B cell (primary cell): ENCODE measurements at regions not wholly inside any gene's neighbourhood (a gene's known extent, or its start where the extent isn't known, plus 50 kb on each side); places are given as distances from the start of the nearest gene placed in this dataset.

Source experiments
- ATAC-seq: fragments of 200-7000 bp; cut with Tn5 transposase; one replicate; pipeline ENCODE4 v1.10.0; 2021; ENCODE audit warnings: low read depth, mild to moderate bottlenecking, moderate number of reproducible peaks, moderate library complexity
- CTCF ChIA-PET: fragments of 350-600 bp; sonication (Branson Sonifier 250); formaldehyde crosslinking; loops from one replicate; lab custom pipeline; 2021; ENCODE audit warnings: antibody characterized with exemption, inconsistent platforms; lab: Charles Lee
- POLR2A ChIA-PET: fragments of 350-600 bp; sonication (Branson Sonifier 250); formaldehyde crosslinking; loops from one replicate; lab custom pipeline; 2021; ENCODE audit warnings: antibody characterized with exemption; lab: Charles Lee
- DNase-seq: peaks from one replicate; pipeline ENCODE4 v3.0.0; 2013
- H2AFZ ChIP-seq: 2 replicates; pipeline ENCODE4 v1.6.1; 2012; ENCODE audit warnings: mild to moderate bottlenecking, low read depth, low read length; ENCODE audit not compliant: insufficient read depth, poor library complexity, severe bottlenecking
- H3K27ac ChIP-seq, 2 donors: 1 replicate in 1 of 2; 2 replicates in 1 of 2; pipeline ENCODE4 v1.5.1; 2012 to 2013; ENCODE audit warnings: low read length in 2 of 2, mild to moderate bottlenecking in 2 of 2, moderate library complexity in 1 of 2
- H3K27me3 ChIP-seq, 4 experiments: fragments of 200-600 bp in 1 of 4; sonication (generic) in 1 of 4; replicated peaks in 1 of 4; 1 replicate in 2 of 4; 2 replicates in 2 of 4; pipeline versions ENCODE4 v1.6.1 to v1.7.0; 2013 to 2016; ENCODE audit warnings: low read length in 3 of 4, mild to moderate bottlenecking in 2 of 4, mixed read lengths in 1 of 4, moderate library complexity in 1 of 4; ENCODE audit not compliant: insufficient read depth in 4 of 4, control insufficient read depth in 3 of 4; ENCODE audit errors: control extremely low read depth in 1 of 4
- H3K36me3 ChIP-seq, 2 experiments: replicated peaks in 1 of 2; 1 replicate in 1 of 2; 2 replicates in 1 of 2; pipeline versions ENCODE4 v1.6.1 to v1.7.1; 2013; ENCODE audit warnings: low read length in 1 of 2; ENCODE audit not compliant: insufficient read depth in 2 of 2, control insufficient read depth in 1 of 2; ENCODE audit errors: control extremely low read depth in 1 of 2, extremely low read depth in 1 of 2
- H3K4me1 ChIP-seq, 2 donors: fragments of 200-600 bp in 1 of 2; sonication (generic) in 1 of 2; 1 replicate in 1 of 2; 2 replicates in 1 of 2; pipeline versions ENCODE4 v1.5.1 to v1.6.1; 2013 to 2017; ENCODE audit warnings: low read length in 2 of 2; ENCODE audit not compliant: control insufficient read depth in 2 of 2, insufficient read depth in 2 of 2
- H3K4me2 ChIP-seq: replicated peaks from 2 replicates; pipeline ENCODE3; 2012; ENCODE audit warnings: mild to moderate bottlenecking, low read depth, low read length; ENCODE audit not compliant: poor library complexity, severe bottlenecking
- H3K4me3 ChIP-seq, 5 experiments: fragments of 200-600 bp in 1 of 5; sonication (generic) in 1 of 5; 1 replicate in 3 of 5; 2 replicates in 2 of 5; pipeline versions ENCODE4 v1.5.1 to v1.7.0; 2011 to 2016; ENCODE audit warnings: low read length in 4 of 5, mild to moderate bottlenecking in 4 of 5, low read depth in 2 of 5, control low read depth in 1 of 5, moderate library complexity in 1 of 5; ENCODE audit not compliant: insufficient read depth in 1 of 5; ENCODE audit errors: control extremely low read depth in 1 of 5, extremely low read depth in 1 of 5
- H3K79me2 ChIP-seq: fragments of 200-600 bp; sonication (generic); one replicate; pipeline ENCODE4 v1.6.0; 2016; ENCODE audit warnings: low read length; ENCODE audit not compliant: control insufficient read depth, insufficient read depth
- H3K9ac ChIP-seq: fragments of 200-600 bp; sonication (generic); 2 replicates; pipeline ENCODE4 v1.6.1; 2017; ENCODE audit warnings: mild to moderate bottlenecking, low read length, moderate library complexity
- H3K9me3 ChIP-seq, 3 donors: one replicate each; pipeline versions ENCODE4 v1.6.1 to v1.7.1; 2013; ENCODE audit warnings: low read length in 2 of 3; ENCODE audit not compliant: control insufficient read depth in 2 of 3, insufficient read depth in 1 of 3; ENCODE audit errors: control extremely low read depth in 1 of 3
- H4K20me1 ChIP-seq: 2 replicates; pipeline ENCODE4 v1.6.0; 2012; ENCODE audit warnings: mild to moderate bottlenecking, low read length; ENCODE audit not compliant: insufficient read depth, control insufficient read depth, poor library complexity, severe bottlenecking
- H3K27ac Mint-ChIP-seq: one replicate; pipeline ENCODE4 v1.8.0; 2021; ENCODE audit warnings: mixed read lengths
- H3K27me3 Mint-ChIP-seq: one replicate; pipeline ENCODE4 v1.8.0; 2021; ENCODE audit warnings: mixed read lengths
- H3K4me1 Mint-ChIP-seq: one replicate; pipeline ENCODE4 v1.8.0; 2021; ENCODE audit warnings: mixed read lengths
- H3K4me3 Mint-ChIP-seq: one replicate; pipeline ENCODE4 v1.8.0; 2021; ENCODE audit warnings: mixed read lengths
- H3K9me3 Mint-ChIP-seq: one replicate; pipeline ENCODE4 v1.8.0; 2022; ENCODE audit warnings: mixed read lengths; ENCODE audit not compliant: insufficient read depth
- CTCF ChIP-seq: fragments of 200-600 bp; IDR thresholded peaks from one replicate; pipeline ENCODE4 v1.8.0; 2022; ENCODE audit warnings: antibody characterized with exemption, mild to moderate bottlenecking
- EZH2 ChIP-seq: IDR thresholded peaks from 2 replicates; pipeline ENCODE4 v1.6.1; 2012; ENCODE audit warnings: borderline replicate concordance, low read depth, mild to moderate bottlenecking, moderate library complexity, low read length; ENCODE audit not compliant: insufficient read depth, poor library complexity, severe bottlenecking
- WGBS: methylation state at CpG from one replicate; pipeline ENCODE4 v1.1.5; 2013; ENCODE audit warnings: missing lambda C conversion rate; ENCODE audit not compliant: insufficient coverage; 5-methylcytosine and 5-hydroxymethylcytosine counted together
- intact Hi-C: fragments of 100-400 bp; cut with micrococcal nuclease; formaldehyde crosslinking; loops from one replicate; pipeline ENCODE4 v1.10.0; 2022

DNA sequence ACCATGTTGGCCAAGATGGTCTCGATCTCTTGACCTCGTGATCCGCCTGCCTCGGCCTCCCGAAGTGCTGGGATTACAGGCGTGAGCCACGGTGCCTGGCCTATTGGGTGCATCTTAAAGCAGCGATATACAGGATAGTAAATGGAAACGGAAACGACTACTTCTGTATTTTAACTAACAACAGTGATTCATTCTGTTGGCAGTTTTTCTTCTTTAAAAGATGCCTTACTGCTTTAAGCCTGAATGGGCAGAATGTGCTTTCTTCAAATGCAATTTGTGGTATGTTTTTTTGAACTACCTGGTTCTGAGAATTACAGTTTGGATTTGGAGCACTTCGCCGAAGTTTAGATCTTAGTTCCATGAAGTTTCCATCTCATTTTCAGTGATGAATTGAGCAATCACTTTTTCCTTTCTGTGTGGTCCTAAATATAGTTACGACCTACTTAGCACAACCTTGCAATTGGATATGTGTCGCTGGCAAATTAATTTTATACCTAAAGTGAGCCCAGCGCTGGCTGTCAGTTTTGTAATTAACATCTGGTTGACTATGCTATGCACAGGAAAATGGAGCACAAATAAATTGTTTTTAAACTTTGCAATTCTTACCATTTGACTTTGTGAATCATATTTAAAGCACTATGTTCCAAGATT is 53.6 kb upstream of the EIF5 start:
- ChIA-PET CTCF (no interaction called here), POLR2A (no interaction called here)
- Mint-ChIP-seq H3K9me3 (no peaks in the 10 kb centered on the region), H3K27ac (no peak overlapping the region), H3K4me3 (peak overlapping the region; percentile 71), H3K4me1 (peaks cover 10% of the 10 kb centered on the region), H3K27me3 (peaks cover 62% of the 10 kb centered on the region)
- Histone ChIP-seq H3K36me3 (no peaks in the 10 kb centered on the region), H3K9ac (no peak overlapping the region), H3K4me2 (peak overlapping the region; percentile 74), H2AFZ (no peak overlapping the region), H3K4me1 (peaks cover 6 to 11% of the 10 kb centered on the region in 2 donors), H3K4me3 (no peak overlapping the region), H3K9me3 (peaks cover under 1 to 26% (median 2%) of the 10 kb centered on the region in 3 donors), H3K27me3 (peaks cover 0 to 49% (median 31%) of the 10 kb centered on the region in 4 experiments), H3K79me2 (no peaks in the 10 kb centered on the region), H3K27ac (no peak overlapping the region), H4K20me1 (no peaks in the 10 kb centered on the region)
- 60% methylated on average over 1 of the region's 15 CpGs for whole genome bisulfite sequencing
- DNase-seq (no peak), ATAC-seq (no peak)
- intact Hi-C loops: no loop called here
- no peak for TF ChIP-seq CTCF
- TF ChIP-seq EZH2: no peak

- TF ChIP-seq CTCF (no peak), EZH2 (no peak)
- no peaks in the 10 kb centered on the region for H4K20me1 ChIP-seq
- no peaks in the 10 kb centered on the region for H3K9me3 Mint-ChIP-seq
- ChIA-PET CTCF (interaction anchor here (0.5 to 1.0 kb wide), 2 partner anchors 9 to 322 kb away, joined by 3 to 5 read pairs; no protein-coding TSS in a partner anchor), POLR2A (no interaction called here)
- H3K4me3 Mint-ChIP-seq: no peak overlapping the region
- H3K9ac ChIP-seq: no peak overlapping the region
- 72% methylated on average over 9 of the region's 11 CpGs for WGBS
- peaks cover 0 to 46% (median 29%) of the 10 kb centered on the region in 4 experiments for H3K27me3 ChIP-seq
- H3K27me3 Mint-ChIP-seq: peaks cover 66% of the 10 kb centered on the region
- H3K4me1 Mint-ChIP-seq: peaks cover 10% of the 10 kb centered on the region
- DNase-seq (no peak), ATAC-seq (no peak)
- H3K4me1 ChIP-seq: peaks cover 6 to 11% of the 10 kb centered on the region in 2 donors
- H2AFZ ChIP-seq: no peak overlapping the region
- H3K27ac Mint-ChIP-seq: no peak overlapping the region
- peaks cover 0 to 26% (median 2%) of the 10 kb centered on the region in 3 donors for H3K9me3 ChIP-seq
- no peak overlapping the region for H3K4me2 ChIP-seq
- no peaks in the 10 kb centered on the region for H3K79me2 ChIP-seq
- intact Hi-C loops: no loop called here
- no peak overlapping the region for H3K4me3 ChIP-seq
- H3K36me3 ChIP-seq: no peaks in the 10 kb centered on the region
- no peak overlapping the region for H3K27ac ChIP-seq
These were observed 52.4 kb upstream of the EIF5 start for GRCh38 chr14:103281496-103282231.
